B cell (primary cell): ENCODE measurements at regions not wholly inside any gene's neighbourhood (a gene's known extent, or its start where the extent isn't known, plus 50 kb on each side); places are given as distances from the start of the nearest gene placed in this dataset.

Experiments used
- ATAC-seq: fragments of 200-7000 bp; cut with Tn5 transposase; one replicate; pipeline ENCODE4 v1.10.0; 2021; ENCODE audit warnings: low read depth, mild to moderate bottlenecking, moderate number of reproducible peaks, moderate library complexity
- CTCF ChIA-PET: fragments of 350-600 bp; sonication (Branson Sonifier 250); formaldehyde crosslinking; loops from one replicate; lab custom pipeline; 2021; ENCODE audit warnings: antibody characterized with exemption, inconsistent platforms; lab: Charles Lee
- POLR2A ChIA-PET: fragments of 350-600 bp; sonication (Branson Sonifier 250); formaldehyde crosslinking; loops from one replicate; lab custom pipeline; 2021; ENCODE audit warnings: antibody characterized with exemption; lab: Charles Lee
- DNase-seq: peaks from one replicate; pipeline ENCODE4 v3.0.0; 2013
- H2AFZ ChIP-seq: 2 replicates; pipeline ENCODE4 v1.6.1; 2012; ENCODE audit warnings: mild to moderate bottlenecking, low read depth, low read length; ENCODE audit not compliant: insufficient read depth, poor library complexity, severe bottlenecking
- H3K27ac ChIP-seq, 2 donors: 1 replicate in 1 of 2; 2 replicates in 1 of 2; pipeline ENCODE4 v1.5.1; 2012 to 2013; ENCODE audit warnings: low read length in 2 of 2, mild to moderate bottlenecking in 2 of 2, moderate library complexity in 1 of 2
- H3K27me3 ChIP-seq, 4 experiments: fragments of 200-600 bp in 1 of 4; sonication (generic) in 1 of 4; replicated peaks in 1 of 4; 1 replicate in 2 of 4; 2 replicates in 2 of 4; pipeline versions ENCODE4 v1.6.1 to v1.7.0; 2013 to 2016; ENCODE audit warnings: low read length in 3 of 4, mild to moderate bottlenecking in 2 of 4, mixed read lengths in 1 of 4, moderate library complexity in 1 of 4; ENCODE audit not compliant: insufficient read depth in 4 of 4, control insufficient read depth in 3 of 4; ENCODE audit errors: control extremely low read depth in 1 of 4
- H3K36me3 ChIP-seq, 2 experiments: replicated peaks in 1 of 2; 1 replicate in 1 of 2; 2 replicates in 1 of 2; pipeline versions ENCODE4 v1.6.1 to v1.7.1; 2013; ENCODE audit warnings: low read length in 1 of 2; ENCODE audit not compliant: insufficient read depth in 2 of 2, control insufficient read depth in 1 of 2; ENCODE audit errors: control extremely low read depth in 1 of 2, extremely low read depth in 1 of 2
- H3K4me1 ChIP-seq, 2 donors: fragments of 200-600 bp in 1 of 2; sonication (generic) in 1 of 2; 1 replicate in 1 of 2; 2 replicates in 1 of 2; pipeline versions ENCODE4 v1.5.1 to v1.6.1; 2013 to 2017; ENCODE audit warnings: low read length in 2 of 2; ENCODE audit not compliant: control insufficient read depth in 2 of 2, insufficient read depth in 2 of 2
- H3K4me2 ChIP-seq: replicated peaks from 2 replicates; pipeline ENCODE3; 2012; ENCODE audit warnings: mild to moderate bottlenecking, low read depth, low read length; ENCODE audit not compliant: poor library complexity, severe bottlenecking
- H3K4me3 ChIP-seq, 5 experiments: fragments of 200-600 bp in 1 of 5; sonication (generic) in 1 of 5; 1 replicate in 3 of 5; 2 replicates in 2 of 5; pipeline versions ENCODE4 v1.5.1 to v1.7.0; 2011 to 2016; ENCODE audit warnings: low read length in 4 of 5, mild to moderate bottlenecking in 4 of 5, low read depth in 2 of 5, control low read depth in 1 of 5, moderate library complexity in 1 of 5; ENCODE audit not compliant: insufficient read depth in 1 of 5; ENCODE audit errors: control extremely low read depth in 1 of 5, extremely low read depth in 1 of 5
- H3K79me2 ChIP-seq: fragments of 200-600 bp; sonication (generic); one replicate; pipeline ENCODE4 v1.6.0; 2016; ENCODE audit warnings: low read length; ENCODE audit not compliant: control insufficient read depth, insufficient read depth
- H3K9ac ChIP-seq: fragments of 200-600 bp; sonication (generic); 2 replicates; pipeline ENCODE4 v1.6.1; 2017; ENCODE audit warnings: mild to moderate bottlenecking, low read length, moderate library complexity
- H3K9me3 ChIP-seq, 3 donors: one replicate each; pipeline versions ENCODE4 v1.6.1 to v1.7.1; 2013; ENCODE audit warnings: low read length in 2 of 3; ENCODE audit not compliant: control insufficient read depth in 2 of 3, insufficient read depth in 1 of 3; ENCODE audit errors: control extremely low read depth in 1 of 3
- H4K20me1 ChIP-seq: 2 replicates; pipeline ENCODE4 v1.6.0; 2012; ENCODE audit warnings: mild to moderate bottlenecking, low read length; ENCODE audit not compliant: insufficient read depth, control insufficient read depth, poor library complexity, severe bottlenecking
- H3K27ac Mint-ChIP-seq: one replicate; pipeline ENCODE4 v1.8.0; 2021; ENCODE audit warnings: mixed read lengths
- H3K27me3 Mint-ChIP-seq: one replicate; pipeline ENCODE4 v1.8.0; 2021; ENCODE audit warnings: mixed read lengths
- H3K4me1 Mint-ChIP-seq: one replicate; pipeline ENCODE4 v1.8.0; 2021; ENCODE audit warnings: mixed read lengths
- H3K4me3 Mint-ChIP-seq: one replicate; pipeline ENCODE4 v1.8.0; 2021; ENCODE audit warnings: mixed read lengths
- H3K9me3 Mint-ChIP-seq: one replicate; pipeline ENCODE4 v1.8.0; 2022; ENCODE audit warnings: mixed read lengths; ENCODE audit not compliant: insufficient read depth
- CTCF ChIP-seq: fragments of 200-600 bp; IDR thresholded peaks from one replicate; pipeline ENCODE4 v1.8.0; 2022; ENCODE audit warnings: antibody characterized with exemption, mild to moderate bottlenecking
- EZH2 ChIP-seq: IDR thresholded peaks from 2 replicates; pipeline ENCODE4 v1.6.1; 2012; ENCODE audit warnings: borderline replicate concordance, low read depth, mild to moderate bottlenecking, moderate library complexity, low read length; ENCODE audit not compliant: insufficient read depth, poor library complexity, severe bottlenecking
- WGBS: methylation state at CpG from one replicate; pipeline ENCODE4 v1.1.5; 2013; ENCODE audit warnings: missing lambda C conversion rate; ENCODE audit not compliant: insufficient coverage; 5-methylcytosine and 5-hydroxymethylcytosine counted together
- intact Hi-C: fragments of 100-400 bp; cut with micrococcal nuclease; formaldehyde crosslinking; loops from one replicate; pipeline ENCODE4 v1.10.0; 2022

- Histone ChIP-seq H2AFZ (no peak overlapping the region), H4K20me1 (no peaks in the 10 kb centered on the region), H3K9me3 (peaks cover 0 to 22% (median 0%) of the 10 kb centered on the region in 3 donors), H3K4me1 (no peaks in the 10 kb centered on the region), H3K79me2 (no peaks in the 10 kb centered on the region), H3K27ac (no peak overlapping the region), H3K9ac (no peak overlapping the region), H3K36me3 (no peaks in the 10 kb centered on the region), H3K4me2 (no peak overlapping the region), H3K4me3 (no peak overlapping the region), H3K27me3 (no peaks in the 10 kb centered on the region)
- no peak for TF ChIP-seq EZH2
- no peak for TF ChIP-seq CTCF
- Mint-ChIP-seq H3K4me3 (no peak overlapping the region), H3K27me3 (peaks cover 2% of the 10 kb centered on the region), H3K27ac (no peak overlapping the region), H3K9me3 (peaks cover 3% of the 10 kb centered on the region), H3K4me1 (no peaks in the 10 kb centered on the region)
- ATAC-seq = no peak
- DNase-seq = no peak
- 92% methylated on average over 8 of the region's 9 CpGs for WGBS
- CTCF ChIA-PET = no interaction called here
- intact Hi-C loops = no loop called here
- POLR2A ChIA-PET = no interaction called here
Observed at GRCh38 chr2:219772103-219772635, 144.7 kb downstream of the SLC4A3 start.

GRCh38 chr2:219772697-219773096, 145.3 kb downstream of the SLC4A3 start:
- H3K27me3 Mint-ChIP-seq = peaks cover 2% of the 10 kb centered on the region
- POLR2A ChIA-PET = no interaction called here
- H3K36me3 ChIP-seq = no peaks in the 10 kb centered on the region
- H3K9ac ChIP-seq = no peak overlapping the region
- H3K27ac ChIP-seq = no peak overlapping the region
- H3K4me1 Mint-ChIP-seq = no peaks in the 10 kb centered on the region
- no peak overlapping the region for H3K4me2 ChIP-seq
- intact Hi-C loops = no loop called here
- no peak overlapping the region for H2AFZ ChIP-seq
- no peak overlapping the region for H3K4me3 ChIP-seq
- TF ChIP-seq CTCF (no peak), EZH2 (no peak)
- DNase-seq = no peak
- H3K9me3 ChIP-seq = peaks cover 0 to 22% (median 0%) of the 10 kb centered on the region in 3 donors
- no peak overlapping the region for H3K4me3 Mint-ChIP-seq
- H3K9me3 Mint-ChIP-seq = peaks cover 3% of the 10 kb centered on the region
- no peak for ATAC-seq
- 80% methylated on average over 1 of the region's 4 CpGs for WGBS
- H3K79me2 ChIP-seq = no peaks in the 10 kb centered on the region
- H4K20me1 ChIP-seq = no peaks in the 10 kb centered on the region
- CTCF ChIA-PET = no interaction called here
- H3K27ac Mint-ChIP-seq = no peak overlapping the region
- no peaks in the 10 kb centered on the region for H3K4me1 ChIP-seq
- H3K27me3 ChIP-seq = no peaks in the 10 kb centered on the region
